Panc1 (cell line): ENCODE measurements at regions not wholly inside any gene's neighbourhood (a gene's known extent, or its start where the extent isn't known, plus 50 kb on each side); places are given as distances from the start of the nearest gene placed in this dataset.

Source experiments
- ATAC-seq: fragments of 200-7000 bp; cut with Tn5 transposase; 2 replicates; pipeline ENCODE4 v1.9.1; 2020; ENCODE audit warnings: mild to moderate bottlenecking, moderate library complexity
- BruUV-seq: library from RNA; stranded (reverse); fragments of 400-500 nt; replicated peaks from 2 replicates; lab custom pipeline; 2021; lab: Mats Ljungman, UMichigan
- CTCF ChIA-PET: fragments of 300-600 bp; sonication (Branson Sonifier 250); formaldehyde crosslinking; loops from one replicate; lab custom pipeline; 2022; ENCODE audit warnings: antibody characterized with exemption; lab: Charles Lee
- POLR2A ChIA-PET: fragments of 300-600 bp; sonication (Branson Sonifier 250); formaldehyde crosslinking; loops from one replicate; lab custom pipeline; 2022; ENCODE audit warnings: antibody characterized with exemption; lab: Charles Lee
- DNase-seq: peaks from one replicate; pipeline ENCODE4 v3.0.0-alpha.2; 2010; ENCODE audit warnings: low read depth, low spot score
- H3K27ac ChIP-seq: 2 replicates; pipeline ENCODE4 v1.5.1; 2011; ENCODE audit warnings: mild to moderate bottlenecking, low read length, inconsistent platforms
- H3K27me3 ChIP-seq: fragments of 200-500 bp; sonication (Bioruptor generic); 2 replicates; pipeline ENCODE4 v1.6.0; 2014; ENCODE audit warnings: low read length, inconsistent platforms; ENCODE audit not compliant: control insufficient read depth, insufficient read depth
- H3K36me3 ChIP-seq: fragments of 200-500 bp; sonication (Bioruptor generic); 2 replicates; pipeline ENCODE4 v1.5.1; 2014; ENCODE audit warnings: inconsistent platforms, mild to moderate bottlenecking, low read length, moderate library complexity; ENCODE audit not compliant: control insufficient read depth, insufficient read depth
- H3K4me1 ChIP-seq: 2 replicates; pipeline ENCODE4 v1.5.1; 2011; ENCODE audit warnings: inconsistent platforms, mild to moderate bottlenecking, low read length, moderate library complexity; ENCODE audit not compliant: control insufficient read depth, insufficient read depth
- H3K4me3 ChIP-seq, 2 experiments: 2 replicates each; pipeline ENCODE4 v1.5.1; 2011 to 2012; ENCODE audit warnings: low read depth in 2 of 2, low read length in 2 of 2, mild to moderate bottlenecking in 2 of 2, inconsistent platforms in 1 of 2, moderate library complexity in 1 of 2
- H3K9me3 ChIP-seq: fragments of 200-500 bp; sonication (Bioruptor generic); 2 replicates; pipeline ENCODE4 v1.5.1; 2014; ENCODE audit warnings: low read depth, mild to moderate bottlenecking, inconsistent platforms, low read length, moderate library complexity; ENCODE audit not compliant: control insufficient read depth, insufficient read depth
- CTCF ChIP-seq: fragments of 450-650 bp; IDR thresholded peaks from 2 replicates; pipeline ENCODE4 v1.5.1; 2017; ENCODE audit warnings: mild to moderate bottlenecking
- POLR2AphosphoS5 ChIP-seq: IDR thresholded peaks from 2 replicates; pipeline ENCODE4 v1.6.1; 2012; ENCODE audit warnings: mild to moderate bottlenecking, low read depth, low read length, moderate library complexity
- REST ChIP-seq, 2 experiments: IDR thresholded peaks; 2 replicates each; pipeline ENCODE4 v1.6.1; 2011 to 2012; ENCODE audit warnings: low read depth in 2 of 2, control low read depth in 1 of 2, low read length in 1 of 2, mild to moderate bottlenecking in 1 of 2, moderate library complexity in 1 of 2; ENCODE audit not compliant: insufficient read depth in 1 of 2
- SIN3A ChIP-seq: IDR thresholded peaks from 2 replicates; pipeline ENCODE4 v1.6.1; 2012; ENCODE audit warnings: low read depth, mild to moderate bottlenecking, low read length, moderate library complexity, borderline replicate concordance; ENCODE audit not compliant: insufficient read depth
- TCF7L2 ChIP-seq: IDR thresholded peaks from 2 replicates; pipeline ENCODE4 v1.6.1; 2011; ENCODE audit warnings: mild to moderate bottlenecking, low read depth, low read length, inconsistent platforms
- in situ Hi-C: cut with HindIII; loops from 2 replicates; pipeline ENCODE4 v1.10.0; 2016; ENCODE audit warnings: low sequenced_read_pairs, low pct_unique_long_range_greater_than_20kb
- intact Hi-C: fragments of 100-400 bp; cut with micrococcal nuclease; formaldehyde crosslinking; loops from one replicate; pipeline ENCODE4 v1.10.0; 2022; ENCODE audit not compliant: unreplicated experiment

GRCh38 chr10:35924759-35925158 lies 282.7 kb upstream of the FZD8 start:
- DNase-seq (no peak), ATAC-seq (no peak)
- H3K4me1 ChIP-seq: no peaks in the 10 kb centered on the region
- H3K36me3 ChIP-seq: no peaks in the 10 kb centered on the region
- in situ Hi-C loops (no loop called here), intact Hi-C loops (no loop called here)
- H3K27me3 ChIP-seq: no peaks in the 10 kb centered on the region
- H3K4me3 ChIP-seq: no peak overlapping the region
- H3K27ac ChIP-seq: no peak overlapping the region
- ChIA-PET POLR2A (no interaction called here), CTCF (no interaction called here)
- no peaks in the 10 kb centered on the region for H3K9me3 ChIP-seq
- no peak for TF ChIP-seq SIN3A
- no TSS peak for BruUV-seq

- Histone ChIP-seq H3K36me3 (no peaks in the 10 kb centered on the region), H3K9me3 (no peaks in the 10 kb centered on the region), H3K27ac (no peak overlapping the region), H3K4me1 (no peaks in the 10 kb centered on the region), H3K4me3 (no peak overlapping the region), H3K27me3 (no peaks in the 10 kb centered on the region)
- ChIA-PET CTCF (no interaction called here), POLR2A (no interaction called here)
- no peak for ATAC-seq
- DNase-seq: no peak
- no peak for TF ChIP-seq TCF7L2
- no peak for TF ChIP-seq POLR2AphosphoS5
- TF ChIP-seq REST (IDR thresholded peaks at IDR 0.05; ENCODE audit: insufficient read depth in 1 of 2, low read depth in 2 of 2, low read length in 1 of 2): no peak
- no peak for TF ChIP-seq SIN3A
- TF ChIP-seq CTCF: no peak
- in situ Hi-C loops: no loop called here
- BruUV-seq: no TSS peak
- intact Hi-C loops: no loop called here
Observed at GRCh38 chr10:35922876-35923600, 280.9 kb upstream of the FZD8 start.

GRCh38 chr10:35921866-35922350 lies 279.8 kb upstream of the FZD8 start:
- intact Hi-C loops: no loop called here
- in situ Hi-C loops: no loop called here
- no peak overlapping the region for H3K27ac ChIP-seq
- no peak overlapping the region for H3K4me3 ChIP-seq
- ChIA-PET CTCF (no interaction called here), POLR2A (no interaction called here)
- H3K36me3 ChIP-seq: no peaks in the 10 kb centered on the region
- H3K27me3 ChIP-seq: no peaks in the 10 kb centered on the region
- no peaks in the 10 kb centered on the region for H3K9me3 ChIP-seq
- H3K4me1 ChIP-seq: no peaks in the 10 kb centered on the region
- no TSS peak for BruUV-seq
- no peak for TF ChIP-seq POLR2AphosphoS5
- TF ChIP-seq TCF7L2: no peak
- TF ChIP-seq SIN3A: no peak
- TF ChIP-seq REST (IDR thresholded peaks at IDR 0.05; ENCODE audit: insufficient read depth in 1 of 2, low read depth in 2 of 2, low read length in 1 of 2): no peak
- no peak for TF ChIP-seq CTCF
- ATAC-seq (no peak), DNase-seq (no peak)
